Stimulated activated CD8-positive, alpha-beta memory T cell treated with anti-CD3 and anti-CD28 coated beads, Interleukin-12 subunit alpha, Interleukin-12 subunit beta, amount 100 ng/mL, for 24 hours (primary cell): ENCODE measurements at regions not wholly inside any gene's neighbourhood (a gene's known extent, or its start where the extent isn't known, plus 50 kb on each side); places are given as distances from the start of the nearest gene placed in this dataset.
"Not testable (repeated sequence)": the region's sequence is repeated elsewhere in the genome, so short reads cannot be mapped to it uniquely, and the experiment has no call there.

Experiments
- DNase-seq: peaks from one replicate; pipeline ENCODE4 v3.0.0-alpha.2; 2020; ENCODE audit errors: extremely low read depth

DNA sequence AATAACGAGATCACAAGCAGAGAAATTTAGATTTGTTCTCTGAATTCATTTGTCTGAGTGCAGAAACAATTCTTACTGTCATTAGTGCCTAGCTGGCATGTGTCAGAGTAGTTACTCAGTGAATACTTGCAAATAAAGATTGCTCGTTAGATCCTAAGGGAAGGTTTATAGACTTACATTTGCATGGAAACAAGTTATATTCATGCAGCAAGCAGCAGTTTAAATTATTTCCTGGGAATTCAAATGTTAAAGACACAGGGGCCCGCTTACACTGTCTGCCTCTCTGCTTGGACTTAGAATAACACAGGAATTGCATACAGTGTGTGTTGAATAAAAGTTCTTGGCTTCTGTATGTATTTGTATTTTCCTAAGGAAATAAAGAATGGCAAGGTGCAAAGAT is 680.6 kb upstream of the NECTIN3 start:
- DNase-seq, result no peak

DNA sequence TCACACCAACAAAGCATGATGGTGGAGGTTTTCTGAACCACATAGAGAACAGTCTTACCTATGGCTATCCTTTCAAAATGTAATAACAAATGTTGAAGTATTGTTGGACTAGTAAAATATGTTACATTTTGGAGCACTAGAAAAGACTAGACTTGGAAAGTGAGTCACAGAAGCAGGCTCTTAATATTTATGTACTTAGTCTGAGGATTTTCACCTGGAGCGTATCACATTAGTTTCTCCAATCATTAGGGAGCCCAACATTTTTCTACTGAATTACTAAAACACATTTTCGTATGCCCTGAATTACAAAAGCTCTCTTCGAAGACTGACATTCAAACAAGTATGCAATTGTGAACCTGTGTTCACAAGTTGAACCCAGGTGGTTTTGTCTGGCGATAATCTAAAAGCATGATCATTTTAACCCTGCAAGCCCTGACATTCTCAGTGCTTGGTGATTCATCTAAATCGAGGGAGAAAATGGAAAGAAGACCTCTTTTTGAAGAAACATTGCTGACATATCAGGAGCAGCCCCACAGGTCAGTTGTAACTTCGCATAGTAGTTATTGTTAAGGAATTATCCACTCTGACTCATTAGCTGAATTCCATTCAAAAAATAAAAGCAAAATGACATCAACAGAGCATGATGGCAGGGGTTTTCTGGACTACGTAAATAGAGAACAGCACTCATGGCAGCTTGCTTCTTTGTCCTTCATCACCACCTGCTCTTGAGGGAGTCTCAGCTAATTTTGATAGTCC is 679.8 kb upstream of the NECTIN3 start:
- DNase-seq, result no peak

DNA sequence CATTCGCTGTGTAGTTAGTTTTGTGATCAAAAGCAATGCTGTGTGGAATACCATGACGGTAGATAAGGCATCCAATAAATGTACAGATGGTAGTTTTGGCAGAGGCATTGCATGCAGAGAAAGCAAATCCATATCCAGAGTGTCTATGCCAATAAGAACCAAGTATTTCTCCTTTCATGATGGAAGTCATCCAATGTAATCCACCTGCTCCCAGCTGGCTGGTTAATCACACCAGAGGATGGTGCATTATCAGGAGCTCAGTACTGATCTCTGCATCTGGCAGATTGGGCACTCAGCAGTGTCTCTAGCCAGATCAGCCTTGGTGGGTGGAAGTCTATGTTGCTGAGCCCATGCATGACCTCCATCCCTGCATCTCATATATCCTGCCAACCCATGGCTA is 677.7 kb upstream of the NECTIN3 start:
- no peak for DNase-seq

DNA sequence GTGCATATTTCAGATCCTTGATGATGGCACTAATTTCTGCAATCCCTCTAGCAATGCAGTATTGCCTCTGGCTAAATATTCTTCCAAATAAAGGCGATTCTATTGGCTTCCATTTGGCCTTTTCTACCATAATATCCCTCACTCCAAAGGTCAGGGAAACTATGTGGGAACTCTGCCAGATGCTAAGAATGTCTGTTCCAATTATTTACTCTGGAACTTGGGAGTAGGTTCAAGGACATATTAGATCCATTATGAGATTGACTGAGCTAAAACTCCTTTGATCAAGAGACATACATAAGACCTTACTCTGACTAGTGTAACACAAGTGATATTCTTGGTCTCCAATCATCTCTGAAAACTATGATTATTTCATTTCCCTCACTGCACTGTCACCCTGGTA is 674.5 kb upstream of the NECTIN3 start:
- no peak for DNase-seq

DNA sequence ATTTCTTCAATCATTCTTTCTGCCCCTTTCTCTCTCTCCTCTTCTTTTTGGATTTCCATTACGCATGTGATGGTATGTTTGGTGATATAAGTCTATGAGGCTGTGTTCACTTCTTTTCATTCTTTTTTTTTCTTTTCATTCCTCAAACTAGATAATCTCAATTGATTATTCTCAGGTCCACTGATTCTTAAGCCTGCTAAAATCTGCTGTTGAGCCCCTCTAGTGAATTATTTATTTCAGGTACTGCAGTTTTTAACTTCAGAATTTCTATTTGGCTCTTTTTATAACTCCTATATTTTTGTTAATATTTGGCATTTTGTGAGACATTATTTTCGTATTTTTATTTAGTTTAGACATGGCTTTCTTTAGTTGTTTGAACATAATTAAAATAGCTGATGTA is 671.3 kb upstream of the NECTIN3 start:
- no peak for DNase-seq

DNA sequence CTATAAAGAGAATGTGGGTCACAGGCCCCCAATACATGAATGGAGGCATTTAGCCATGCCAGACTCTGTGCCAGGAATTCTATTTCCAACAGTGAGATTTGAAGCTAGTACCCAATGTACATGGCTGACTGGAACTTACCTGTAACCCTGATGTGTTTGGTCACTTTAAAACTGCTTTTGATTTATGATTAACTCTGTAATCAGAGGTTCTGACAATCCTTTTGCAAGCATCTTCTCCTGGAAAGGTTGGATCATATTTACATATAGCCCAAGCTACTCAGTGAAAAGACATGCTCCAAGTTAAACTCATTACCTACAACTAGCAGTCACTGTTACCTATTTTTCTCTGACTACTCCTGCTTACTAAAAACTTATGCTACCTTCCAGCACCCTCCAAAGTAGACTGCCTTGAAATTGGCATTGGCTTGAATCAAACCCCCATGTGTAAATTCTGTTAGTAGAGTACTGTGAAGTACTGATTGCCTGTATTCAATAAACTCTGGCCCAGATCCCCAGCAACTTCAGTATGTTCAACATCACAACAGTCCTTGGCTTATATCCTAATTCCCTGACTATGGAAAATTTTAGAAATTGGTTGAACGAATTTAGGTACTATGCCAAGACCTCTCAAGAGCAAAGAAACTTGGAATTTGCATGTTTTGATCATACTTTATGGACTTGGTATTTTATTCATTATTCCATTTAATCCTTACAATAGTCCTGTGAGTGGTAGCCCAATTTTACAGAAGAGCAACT is 665.6 kb upstream of the NECTIN3 start:
- DNase-seq, result no peak

DNA sequence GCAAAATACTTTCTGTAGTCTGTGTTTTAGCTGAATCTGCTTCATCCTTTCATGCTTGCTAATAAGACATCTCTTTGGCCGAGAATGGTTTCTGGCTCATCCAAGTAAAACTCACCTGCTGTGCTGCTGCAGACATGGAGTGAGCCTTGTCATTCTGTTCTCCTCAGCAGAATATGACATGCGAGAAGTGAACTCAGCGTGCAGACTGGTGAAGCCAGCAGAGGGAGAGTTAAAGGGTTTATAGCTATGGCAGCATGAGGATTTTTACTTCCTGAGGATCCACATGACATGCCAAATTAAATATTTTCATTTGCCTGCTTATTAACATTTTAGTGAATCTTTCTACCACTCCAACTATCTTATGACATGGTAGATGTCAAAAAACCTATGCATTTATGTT is 658.4 kb upstream of the NECTIN3 start:
- DNase-seq, result no peak

DNA sequence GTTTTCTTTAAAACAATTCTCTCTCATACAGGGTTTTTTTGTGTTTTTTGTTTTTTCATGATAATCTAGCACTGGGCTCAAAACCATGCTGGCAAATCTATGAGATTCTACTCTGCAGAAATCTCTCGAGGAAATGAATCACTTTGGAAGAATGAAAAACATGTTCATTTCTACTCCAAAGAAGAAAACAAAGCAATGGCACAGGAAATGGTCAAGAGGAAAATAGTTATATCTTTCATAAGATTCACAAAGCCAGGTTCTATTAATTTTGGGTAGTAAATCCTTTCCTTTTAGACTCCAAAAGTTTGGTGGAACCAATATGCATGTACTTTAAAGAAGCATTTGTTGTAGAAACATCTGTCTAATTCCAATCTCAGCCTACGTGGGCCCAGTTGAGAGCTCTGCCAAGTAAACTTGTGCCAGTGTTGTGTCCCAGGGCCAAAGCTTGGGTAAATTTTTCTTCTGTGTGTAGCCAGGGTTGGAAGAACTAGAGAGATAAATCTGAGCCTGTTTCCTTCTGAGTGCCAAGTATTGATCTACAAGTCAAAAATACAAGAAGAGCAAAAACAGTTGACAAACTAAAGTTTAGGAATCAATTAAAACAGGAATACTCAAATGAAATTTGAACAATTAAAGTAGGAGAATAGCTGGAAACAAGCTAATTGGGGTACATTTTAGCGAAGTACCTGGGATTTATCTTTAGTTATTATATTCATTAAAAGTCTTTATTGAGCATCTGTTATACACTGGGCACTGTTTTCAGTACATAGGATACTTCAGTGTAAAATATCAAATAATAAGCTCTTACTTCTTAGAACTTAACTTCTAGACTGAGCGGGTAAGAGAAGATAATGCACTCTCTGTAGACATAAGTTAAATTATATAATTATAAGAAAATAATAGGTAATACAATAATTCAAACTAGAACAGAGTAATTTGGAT is 657.5 kb upstream of the NECTIN3 start:
- no peak for DNase-seq

DNA sequence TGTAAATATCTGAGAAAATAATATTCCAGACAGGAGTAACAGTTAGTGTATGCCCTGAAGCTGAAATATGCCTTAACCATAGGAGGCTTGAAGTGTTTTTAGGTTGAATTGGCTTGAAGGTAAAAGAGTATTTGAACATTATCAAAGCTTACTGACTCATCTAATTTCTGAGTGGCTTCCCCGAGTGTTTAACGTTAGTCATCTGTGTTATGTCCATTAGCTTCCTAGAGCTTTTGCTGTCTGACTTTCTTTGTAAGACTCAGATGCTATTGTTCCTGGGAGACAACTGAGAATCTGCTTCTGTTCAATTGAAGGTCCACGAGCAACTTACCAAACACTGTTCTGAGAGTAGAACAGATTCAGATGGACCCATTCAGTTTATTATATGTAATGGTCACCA is 656.8 kb upstream of the NECTIN3 start:
- no peak for DNase-seq

DNA sequence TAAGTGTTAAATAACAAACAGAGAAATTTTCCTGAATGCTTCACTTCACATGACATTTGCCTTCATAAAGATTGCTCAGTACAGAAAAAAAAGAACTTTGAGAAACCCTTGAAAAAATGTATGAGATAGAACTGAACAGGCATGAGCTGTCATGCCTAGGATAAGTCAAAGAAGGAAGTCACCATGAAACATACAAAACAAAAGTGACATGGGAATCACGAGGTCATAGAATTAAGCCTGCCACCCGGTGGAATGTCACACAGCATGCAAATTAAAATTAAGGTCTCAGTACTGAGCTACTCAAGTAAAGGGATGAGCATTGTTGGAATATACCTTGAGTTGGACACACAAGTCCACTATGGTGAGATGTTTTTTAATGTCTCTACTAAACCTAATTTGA is 652.5 kb upstream of the NECTIN3 start:
- no peak for DNase-seq

DNA sequence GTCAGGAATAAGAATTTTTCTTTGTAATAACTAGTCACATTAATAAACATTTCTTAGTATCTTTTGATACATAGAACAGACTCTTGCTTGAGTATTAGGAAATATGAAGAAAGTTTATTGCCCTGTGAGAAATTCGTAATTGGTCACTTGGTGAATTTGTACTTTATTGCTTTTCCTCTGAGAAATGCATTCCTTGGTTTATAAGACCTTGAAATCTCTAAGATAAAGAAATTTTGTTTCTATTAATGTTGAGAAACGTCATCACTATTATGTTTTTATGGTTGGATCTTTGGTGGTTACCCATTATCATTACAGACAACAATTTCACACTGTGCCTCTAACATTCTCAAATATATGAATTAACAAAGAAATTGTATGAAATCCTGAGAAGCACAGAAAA is 652.0 kb upstream of the NECTIN3 start:
- DNase-seq, result no peak

DNA sequence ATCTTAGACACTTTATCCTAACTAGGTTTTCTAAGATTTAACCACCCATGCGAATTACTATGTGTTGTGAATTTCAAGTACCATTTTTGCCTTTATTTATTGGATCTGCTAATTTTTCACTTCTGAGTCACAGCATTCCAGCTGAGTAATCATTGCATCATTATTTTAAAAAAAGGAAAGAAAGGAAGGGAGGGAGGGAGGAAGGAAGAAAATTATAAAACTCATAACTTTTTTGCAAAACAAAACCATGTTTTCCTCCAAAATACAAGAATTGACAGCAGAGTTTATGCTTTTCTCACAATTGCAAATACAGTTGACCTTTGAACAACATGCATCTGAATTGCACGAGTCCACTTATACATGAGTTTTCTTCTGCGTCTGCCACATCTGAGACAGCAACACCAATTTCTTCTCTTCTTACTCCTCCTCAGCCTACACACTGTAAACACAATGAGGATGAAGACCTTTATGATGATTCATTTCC is 651.4 kb upstream of the NECTIN3 start:
- DNase-seq, result no peak

DNA sequence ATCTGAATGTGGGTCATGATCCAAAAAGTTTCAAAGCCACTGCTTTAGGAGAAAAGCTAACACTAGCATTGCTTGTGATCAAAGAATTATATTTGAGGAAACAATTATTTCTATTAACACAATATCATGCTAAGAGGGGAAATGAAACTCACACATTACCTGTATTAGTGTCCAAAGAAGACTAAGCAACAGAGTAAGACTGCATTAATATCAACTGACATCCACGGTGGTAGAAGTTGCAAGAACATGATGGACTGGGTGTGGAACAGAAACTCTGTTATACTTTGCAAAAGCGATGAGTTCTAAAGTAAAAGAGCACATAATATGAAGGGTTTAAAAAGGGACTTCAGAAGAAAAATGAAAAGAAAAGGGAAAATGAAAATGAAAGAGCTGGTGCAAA is 648.3 kb upstream of the NECTIN3 start:
- DNase-seq, result no peak

DNA sequence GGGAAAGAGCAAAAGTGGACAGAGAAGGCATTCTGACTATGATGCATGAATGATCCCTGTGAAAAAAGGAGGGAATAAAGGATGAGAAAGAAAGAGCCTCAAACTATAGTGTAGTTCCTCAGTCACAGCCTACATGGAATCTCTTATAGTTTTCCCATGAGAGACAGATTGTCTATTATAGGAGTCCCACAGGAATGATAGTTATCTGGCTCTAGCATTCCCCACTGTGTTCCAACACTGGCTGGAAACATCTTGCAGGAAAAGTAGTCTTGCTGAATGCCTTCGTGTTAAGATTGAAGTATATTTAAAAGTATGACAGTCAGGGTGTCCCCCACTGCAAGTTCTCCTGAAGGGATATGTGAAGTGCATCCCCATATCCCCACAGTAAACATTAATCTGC is 641.5 kb upstream of the NECTIN3 start:
- no peak for DNase-seq

DNA sequence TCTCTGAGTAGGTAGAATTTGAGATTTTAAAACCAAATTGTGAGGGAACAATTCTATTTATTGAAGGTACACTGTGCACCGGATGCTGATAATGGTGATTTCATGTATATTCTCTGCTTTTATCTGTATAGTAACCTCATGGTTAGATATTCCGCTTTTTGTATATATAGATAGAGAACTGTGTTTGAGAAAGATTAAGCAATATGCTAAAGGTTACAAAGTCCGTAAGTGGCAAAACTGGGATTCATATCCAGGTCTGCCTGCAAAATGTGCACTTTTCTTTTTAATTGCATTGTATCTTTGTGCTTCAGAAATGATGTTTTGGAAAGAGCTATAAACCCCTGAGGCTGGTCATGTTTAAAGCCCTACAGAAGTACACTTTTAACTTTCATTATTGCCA is 635.4 kb upstream of the NECTIN3 start:
- no peak for DNase-seq

DNA sequence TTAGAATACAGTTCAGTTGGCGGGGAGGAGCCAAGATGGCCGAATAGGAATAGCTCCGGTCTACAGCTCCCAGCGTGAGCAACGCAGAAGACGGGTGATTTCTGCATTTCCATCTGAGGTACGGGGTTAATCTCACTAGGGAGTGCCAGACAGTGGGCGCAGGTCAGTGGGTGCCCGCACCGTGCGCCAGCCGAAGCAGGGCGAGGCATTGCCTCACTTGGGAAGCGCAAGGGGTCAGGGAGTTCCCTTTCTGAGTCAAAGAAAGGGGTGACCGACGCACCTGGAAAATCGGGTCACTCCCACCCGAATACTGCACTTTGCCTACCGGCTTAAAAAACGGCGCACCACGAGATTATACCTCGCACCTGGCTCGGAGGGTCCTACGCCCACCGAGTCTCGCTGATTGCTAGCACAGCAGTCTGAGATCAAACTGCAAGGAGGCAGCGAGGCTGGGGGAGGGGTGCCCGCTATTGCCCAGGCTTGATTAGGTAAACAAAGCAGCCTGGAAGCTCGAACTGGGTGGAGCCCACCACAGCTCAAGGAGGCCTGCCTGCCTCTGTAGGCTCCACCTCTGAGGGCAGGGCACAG is 631.5 kb upstream of the NECTIN3 start:
- DNase-seq, result not testable (repeated sequence)

DNA sequence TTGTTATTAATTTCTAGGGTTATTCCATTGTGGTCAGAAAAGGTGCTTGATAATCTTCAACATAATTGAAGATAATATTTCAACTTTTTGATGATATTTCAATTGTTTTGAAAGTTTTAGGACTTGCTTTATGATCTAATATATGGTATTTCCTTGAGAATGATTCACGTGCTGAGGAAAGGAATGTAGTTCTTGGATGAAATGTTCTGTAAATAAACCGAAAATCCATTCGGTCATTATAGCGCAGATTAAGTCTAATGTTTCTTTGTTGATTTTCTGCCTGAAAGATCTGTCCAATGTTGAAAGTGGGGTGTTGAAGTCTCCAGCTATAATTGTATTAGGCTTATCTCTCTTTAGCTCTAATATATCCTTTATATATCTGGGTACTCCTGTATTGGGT is 617.5 kb upstream of the NECTIN3 start:
- DNase-seq, result no peak

DNA sequence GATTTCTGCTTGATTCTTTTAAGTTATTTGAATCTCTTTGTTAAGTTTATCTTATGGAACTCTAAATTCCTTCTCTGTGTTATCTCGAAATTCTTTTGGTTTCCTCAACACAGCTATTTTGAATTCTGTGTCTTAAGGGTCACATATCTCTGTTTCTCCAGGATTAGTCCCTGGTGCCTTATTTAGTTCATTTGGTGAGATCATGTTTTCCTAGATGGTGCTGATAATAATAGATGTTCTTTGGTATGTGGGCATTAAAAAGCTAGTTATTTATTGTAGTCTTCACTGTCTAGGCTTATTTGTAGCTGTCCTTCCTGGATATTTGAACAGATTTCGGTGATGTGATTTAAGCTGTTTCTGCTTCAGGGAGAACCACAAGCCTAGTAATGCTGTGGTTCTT is 615.6 kb upstream of the NECTIN3 start:
- no peak for DNase-seq

DNA sequence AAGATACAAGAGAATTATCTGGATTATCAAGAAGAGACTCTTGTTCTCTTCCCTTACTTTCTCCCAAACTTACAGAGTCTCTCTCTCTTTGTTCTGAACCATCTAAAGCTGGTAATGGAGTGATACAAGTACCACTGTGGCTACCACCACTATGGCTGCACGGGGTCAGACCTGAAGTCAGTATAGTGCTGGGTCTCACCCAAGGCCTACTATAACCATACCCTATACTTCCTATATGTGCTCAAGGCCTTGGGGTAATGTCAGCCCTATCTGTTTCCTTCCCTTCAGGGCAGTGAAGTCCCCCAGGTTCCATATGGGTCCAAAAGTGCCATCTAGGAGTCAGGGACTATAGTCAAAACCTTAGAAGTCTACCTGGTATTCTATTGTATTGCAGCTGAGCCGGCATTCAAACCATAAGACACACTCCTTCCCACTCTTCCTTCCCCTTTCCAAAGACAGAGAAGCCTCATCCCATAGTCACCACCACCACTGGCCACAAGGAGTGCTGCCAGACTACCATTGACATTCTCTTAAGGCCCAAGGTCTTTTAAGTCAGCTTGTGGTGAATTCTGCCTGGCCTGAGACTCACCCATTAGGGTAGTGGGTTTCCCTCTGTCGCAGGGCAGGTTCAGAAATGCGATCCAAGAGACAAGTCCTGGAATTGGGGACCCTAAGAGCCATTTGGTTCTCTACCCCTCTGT is 615.0 kb upstream of the NECTIN3 start:
- DNase-seq, result no peak

DNA sequence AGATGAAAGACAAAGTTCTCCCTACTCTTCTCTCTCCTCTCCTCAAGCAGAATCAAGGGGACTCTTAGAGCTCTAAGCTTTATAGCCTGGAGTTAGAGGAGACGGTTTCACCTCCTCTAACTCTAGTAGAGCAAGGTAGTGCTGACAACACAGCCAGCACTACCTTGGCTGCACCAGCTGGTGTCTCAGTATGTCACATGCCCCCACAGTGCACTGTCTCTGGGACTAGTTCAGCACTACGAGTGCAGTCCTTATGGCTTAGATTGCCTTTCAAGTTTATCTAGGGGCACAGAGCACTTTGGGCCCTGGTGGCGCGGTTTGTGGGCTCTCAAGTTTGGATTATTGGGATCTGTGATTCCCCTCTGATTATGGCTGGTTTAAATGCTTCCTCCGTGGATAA is 614.1 kb upstream of the NECTIN3 start:
- DNase-seq, result no peak

DNA sequence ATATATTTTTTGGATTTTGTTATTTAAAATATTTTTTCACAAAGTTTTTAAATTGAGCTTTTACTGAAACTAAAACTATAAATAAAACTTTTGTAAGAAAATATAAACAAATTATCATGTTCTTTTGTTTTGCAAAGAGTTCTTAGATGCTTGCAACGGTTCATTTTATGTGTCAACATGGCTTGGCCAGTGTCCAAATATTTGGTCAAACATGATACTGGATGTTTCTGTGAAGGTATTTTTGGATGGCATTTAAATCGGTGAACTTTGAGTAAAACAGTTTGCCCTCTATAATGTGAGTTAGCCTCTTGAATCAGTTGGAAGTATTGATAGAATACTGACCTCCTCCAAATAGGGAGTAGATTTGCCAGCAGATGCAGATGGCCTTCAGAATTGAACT is 612.6 kb upstream of the NECTIN3 start:
- no peak for DNase-seq
